GM10266 (cell line): ENCODE measurements at regions not wholly inside any gene's neighbourhood (a gene's known extent, or its start where the extent isn't known, plus 50 kb on each side); places are given as distances from the start of the nearest gene placed in this dataset.

Experiments used
- DNase-seq: peaks from one replicate; pipeline ENCODE4 v3.0.0; 2012; ENCODE audit errors: extremely low spot score
- CTCF ChIP-seq: IDR thresholded peaks from 2 replicates; pipeline ENCODE4 v1.5.1; 2012; ENCODE audit warnings: mild to moderate bottlenecking, low read depth; ENCODE audit not compliant: control insufficient read depth, insufficient read depth; ENCODE audit errors: missing control alignments

GRCh38 chr10:43803791-43804190 is 155.1 kb upstream of the ZNF32 start:
- no peak for TF ChIP-seq CTCF
- no peak for DNase-seq

GRCh38 chr10:43802988-43803696 is 154.5 kb upstream of the ZNF32 start:
- no peak for DNase-seq
- TF ChIP-seq CTCF: no peak

- no peak for DNase-seq
- no peak for TF ChIP-seq CTCF
Measured at GRCh38 chr10:43801626-43802025, 152.9 kb upstream of the ZNF32 start.

GRCh38 chr10:43801140-43801539 is 152.5 kb upstream of the ZNF32 start:
- no peak for DNase-seq
- TF ChIP-seq CTCF: no peak

- no peak for DNase-seq
- no peak for TF ChIP-seq CTCF
Measured at GRCh38 chr10:43796781-43797180, 148.1 kb upstream of the ZNF32 start.

GRCh38 chr10:43795639-43796038 is 147.0 kb upstream of the ZNF32 start:
- DNase-seq: no peak
- TF ChIP-seq CTCF: no peak

- no peak for DNase-seq
- no peak for TF ChIP-seq CTCF
Measured at GRCh38 chr10:43795093-43795492, 146.4 kb upstream of the ZNF32 start.
